ENCODE measurements at regions not wholly inside any gene's neighbourhood (a gene's known extent, or its start where the extent isn't known, plus 50 kb on each side); places are given as distances from the start of the nearest gene placed in this dataset.

DNA sequence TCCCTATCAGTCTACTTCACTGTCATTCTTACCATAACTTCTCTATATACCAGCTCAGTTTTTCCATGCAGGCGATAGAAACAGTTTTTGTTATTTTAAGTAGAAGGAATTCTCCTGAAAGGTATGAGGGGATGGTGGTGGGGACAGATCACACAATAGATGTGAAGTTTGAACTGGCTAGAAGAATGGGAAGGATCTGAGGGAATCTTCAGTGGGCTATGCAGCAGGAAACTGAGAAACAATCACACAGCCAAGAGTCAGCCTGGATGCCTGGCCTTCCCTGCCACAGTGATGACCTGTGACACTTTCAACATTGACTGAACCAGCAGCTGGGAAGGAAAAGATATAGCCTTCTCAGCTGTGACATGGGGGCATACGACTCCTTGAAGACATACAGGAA lies 329.1 kb upstream of the GULP1 start:
- intact Hi-C loops (cut with DNase I, micrococcal nuclease) = no loop called here
- DNase-seq = no peak
- no peak for ATAC-seq

DNA sequence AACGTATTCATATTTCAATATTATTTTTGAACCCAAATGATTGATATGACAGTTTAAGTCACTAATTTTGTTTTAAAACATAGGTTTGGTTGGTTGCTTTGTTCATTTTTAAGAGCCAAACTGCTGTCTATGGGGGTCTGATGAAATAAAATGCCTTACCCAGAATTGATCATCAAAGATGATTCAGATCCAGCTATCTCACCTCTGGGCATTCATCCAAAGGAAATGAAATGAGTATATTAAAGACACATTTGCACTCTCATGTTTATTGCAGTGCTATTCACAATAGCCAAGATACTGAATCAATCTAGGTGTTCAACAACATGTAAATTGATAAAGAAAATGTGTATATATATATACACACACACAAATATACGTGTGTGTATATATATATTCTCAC lies 326.9 kb upstream of the GULP1 start:
- DNase-seq (no peak), ATAC-seq (no peak)
- intact Hi-C loops (cut with DNase I, micrococcal nuclease) = no loop called here

DNA sequence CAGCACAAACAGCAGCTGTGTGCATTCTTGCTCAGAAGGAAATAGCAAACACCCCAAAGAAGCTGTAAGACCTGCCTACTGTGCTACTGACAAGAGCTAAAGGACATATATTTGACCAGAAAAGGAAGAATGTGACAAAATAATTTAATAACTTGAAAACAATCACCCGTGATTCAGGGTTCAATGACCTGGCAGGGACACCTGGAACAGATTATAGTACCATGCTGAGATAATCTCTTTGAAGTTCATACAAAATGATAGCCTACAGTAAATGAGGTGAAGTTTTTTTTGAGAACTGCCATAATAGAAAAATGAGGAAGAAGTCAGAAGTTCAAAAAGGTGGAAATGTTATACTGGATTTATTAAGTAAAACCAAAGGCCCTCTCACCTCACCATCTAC lies 324.8 kb upstream of the GULP1 start:
- DNase-seq (no peak), ATAC-seq (no peak)
- intact Hi-C loops (cut with DNase I, micrococcal nuclease) = no loop called here

DNA sequence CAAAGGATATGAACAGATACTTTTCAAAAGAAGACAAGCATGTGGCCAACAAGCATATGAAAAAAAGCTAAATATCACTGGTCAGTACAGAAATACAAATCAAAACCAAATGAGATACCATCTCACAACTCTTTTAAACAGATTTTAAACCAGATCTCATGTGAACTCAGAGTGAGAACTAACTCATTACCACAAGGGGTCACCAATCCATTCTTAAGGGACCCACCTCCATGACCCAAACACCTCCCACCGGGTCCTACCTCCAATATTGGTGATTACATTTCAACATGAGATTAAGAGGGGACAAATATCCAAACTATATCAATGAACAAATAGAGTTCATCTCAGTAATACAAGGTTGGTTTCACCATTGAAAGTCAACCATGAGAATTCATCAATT lies 319.8 kb upstream of the GULP1 start:
- intact Hi-C loops (cut with DNase I, micrococcal nuclease) = no loop called here
- DNase-seq = no peak
- ATAC-seq = no peak

DNA sequence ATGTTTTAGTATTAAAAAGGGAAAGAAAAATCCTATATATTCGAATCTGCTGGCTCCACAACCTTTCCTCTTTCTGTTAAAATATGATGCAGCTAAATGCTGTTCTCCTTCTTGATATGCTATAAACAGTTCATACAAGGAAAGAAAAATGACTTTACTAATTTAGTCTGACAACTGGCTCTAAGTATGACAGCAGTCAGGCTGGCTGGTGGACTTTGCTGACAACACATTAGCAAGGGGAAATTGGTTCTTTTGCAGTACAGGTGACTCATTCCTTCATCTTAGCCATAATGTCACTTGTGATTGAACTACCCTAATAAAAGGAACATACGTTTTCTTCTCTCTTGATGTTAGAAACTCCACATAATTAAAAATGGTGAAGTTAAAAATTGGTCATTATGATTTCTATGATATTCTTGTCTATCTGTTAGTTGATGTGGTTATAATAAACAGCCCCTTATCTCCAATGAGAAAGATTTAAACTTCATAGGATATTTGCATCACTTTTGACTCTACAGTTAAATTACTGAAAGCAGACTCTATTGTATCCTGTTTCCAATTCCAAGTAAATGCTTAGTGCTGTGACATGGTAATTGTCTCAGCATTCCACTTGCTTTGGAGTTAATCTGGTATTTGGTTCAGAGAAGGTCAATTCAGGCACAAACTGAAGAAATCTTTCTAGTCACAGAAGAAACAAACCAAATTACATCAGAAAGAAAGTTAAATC lies 315.3 kb upstream of the GULP1 start:
- ATAC-seq (no peak), DNase-seq (no peak)
- intact Hi-C loops (cut with DNase I, micrococcal nuclease) = no loop called here

DNA sequence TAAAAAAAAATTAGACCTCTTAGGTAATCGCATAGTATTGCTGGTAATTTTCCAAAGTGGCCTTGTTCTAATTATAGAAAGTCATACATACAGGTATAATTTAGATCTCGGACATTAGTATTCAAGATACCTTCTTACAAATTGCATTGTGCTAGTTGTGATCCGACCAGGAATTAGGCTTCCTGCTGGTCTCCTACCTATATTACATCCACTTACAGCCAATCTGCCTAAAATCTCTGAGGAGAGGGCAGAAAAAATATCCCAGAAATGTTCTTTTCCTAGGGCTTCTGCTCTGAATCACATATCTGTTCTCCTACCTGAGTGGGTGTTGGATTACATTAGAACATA lies 314.7 kb upstream of the GULP1 start:
- DNase-seq (no peak), ATAC-seq (no peak)
- intact Hi-C loops (cut with DNase I, micrococcal nuclease) = no loop called here

DNA sequence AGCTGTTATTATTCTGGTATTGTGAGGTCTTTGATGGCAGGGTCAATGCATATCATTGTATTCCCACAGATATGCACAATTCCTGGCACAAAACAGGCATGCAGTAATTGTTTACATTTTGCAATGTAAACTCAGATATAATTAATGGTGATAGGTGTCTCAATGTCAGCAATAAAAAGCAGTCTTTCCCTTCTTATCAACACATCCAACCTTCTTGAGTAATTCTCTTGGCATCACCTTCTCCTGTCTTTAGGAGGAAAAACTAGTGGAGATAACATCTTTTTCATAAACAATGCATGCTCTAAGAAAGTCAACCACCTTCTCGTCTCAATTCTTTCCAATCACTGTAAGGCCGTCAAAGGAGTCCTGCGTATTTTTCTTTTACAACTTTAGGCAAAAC lies 313.3 kb upstream of the GULP1 start:
- DNase-seq (no peak), ATAC-seq (no peak)
- intact Hi-C loops (cut with DNase I, micrococcal nuclease) = no loop called here

DNA sequence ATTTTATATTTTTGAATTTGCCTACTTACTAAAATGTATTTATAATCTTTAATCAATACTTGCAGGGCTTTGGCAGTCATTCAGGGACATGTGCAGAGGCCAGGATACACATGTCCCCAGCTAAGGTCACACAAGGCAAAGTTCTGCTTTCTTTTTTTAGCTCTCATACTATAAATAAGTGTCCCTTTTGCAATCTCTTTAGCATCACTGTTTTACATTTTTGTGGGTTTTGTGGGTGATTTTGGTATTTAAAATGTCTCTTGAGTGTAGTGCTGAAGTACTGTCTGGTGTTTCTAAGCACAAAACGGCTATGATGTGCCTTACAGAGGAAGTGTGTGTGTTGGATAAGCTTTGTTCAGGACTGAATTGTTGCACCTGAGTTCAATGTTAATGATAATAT lies 309.0 kb upstream of the GULP1 start:
- intact Hi-C loops (cut with DNase I, micrococcal nuclease) = no loop called here
- no peak for DNase-seq
- no peak for ATAC-seq

DNA sequence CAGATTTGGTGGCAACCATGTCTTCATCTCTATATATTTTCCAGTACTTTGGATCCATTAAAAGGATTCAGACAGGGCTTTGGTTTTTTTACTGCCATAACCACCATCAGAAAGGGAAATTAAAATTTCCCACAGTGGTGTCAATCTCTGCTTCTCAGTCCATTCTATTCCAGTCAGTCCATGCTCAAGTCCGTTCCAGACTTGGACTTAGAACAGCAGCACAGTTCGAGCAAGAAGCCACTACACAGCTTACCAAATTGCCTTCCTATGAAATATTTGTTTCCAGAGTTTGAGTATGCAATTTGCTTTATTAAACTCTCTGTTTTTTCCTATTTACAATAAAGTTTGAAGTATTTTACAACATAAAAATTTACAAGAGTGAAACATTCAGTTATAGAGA lies 306.5 kb upstream of the GULP1 start:
- intact Hi-C loops (cut with DNase I, micrococcal nuclease) = no loop called here
- no peak for DNase-seq
- ATAC-seq = no peak

DNA sequence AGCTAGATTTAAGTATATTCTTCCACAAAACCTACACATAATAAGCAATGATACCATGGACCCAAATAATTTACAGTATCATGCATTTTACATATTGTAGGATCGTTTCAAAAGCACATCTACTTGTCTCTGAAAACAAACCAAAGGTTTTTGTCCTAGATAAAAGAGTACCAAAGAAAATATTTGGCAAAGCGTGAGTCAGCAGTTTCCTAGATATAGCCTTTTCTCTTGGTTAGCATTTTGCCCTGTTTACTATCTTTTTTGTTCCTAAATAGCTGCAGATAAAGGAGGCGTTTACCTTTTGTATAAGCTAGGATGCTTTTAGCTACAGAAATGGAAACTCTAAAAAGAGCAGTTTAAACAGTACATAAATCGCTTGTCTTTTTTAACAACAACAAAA lies 305.8 kb upstream of the GULP1 start:
- DNase-seq = no peak
- intact Hi-C loops (cut with DNase I, micrococcal nuclease) = no loop called here
- ATAC-seq = no peak

DNA sequence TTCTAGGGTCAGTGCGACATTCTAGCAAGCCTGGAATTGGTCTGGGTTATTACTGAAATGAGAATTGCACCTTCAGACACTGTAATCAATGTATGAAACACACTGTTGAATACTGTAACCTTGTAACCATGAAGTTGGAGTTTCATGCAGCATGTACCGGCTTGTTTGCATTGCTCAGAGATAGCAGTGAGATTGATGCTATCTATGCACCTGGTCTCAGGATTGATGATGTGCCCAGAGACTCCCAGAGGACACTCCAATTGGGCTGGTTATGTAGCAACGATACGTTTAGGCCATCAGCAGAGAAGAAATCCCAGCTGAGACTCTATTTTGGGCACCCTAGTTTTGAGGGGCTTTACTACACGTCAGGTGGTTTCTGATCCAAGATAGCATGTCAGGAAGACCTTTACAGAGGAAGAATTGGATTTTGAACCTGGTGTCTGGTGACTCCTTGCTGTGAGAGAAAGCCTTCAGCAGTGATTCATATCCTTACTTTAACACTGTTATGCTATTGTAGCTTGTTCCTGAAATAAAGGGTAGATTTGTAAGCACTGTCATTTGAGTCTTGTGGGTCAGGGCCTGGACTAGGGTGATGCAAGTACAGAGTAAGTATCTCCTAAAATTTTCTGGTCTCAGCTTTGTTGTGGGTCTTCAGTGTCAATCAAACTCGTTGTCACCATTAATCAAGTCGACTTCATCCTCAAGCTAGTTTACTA lies 305.1 kb upstream of the GULP1 start:
- DNase-seq = no peak
- no peak for ATAC-seq
- intact Hi-C loops (cut with DNase I, micrococcal nuclease) = no loop called here

DNA sequence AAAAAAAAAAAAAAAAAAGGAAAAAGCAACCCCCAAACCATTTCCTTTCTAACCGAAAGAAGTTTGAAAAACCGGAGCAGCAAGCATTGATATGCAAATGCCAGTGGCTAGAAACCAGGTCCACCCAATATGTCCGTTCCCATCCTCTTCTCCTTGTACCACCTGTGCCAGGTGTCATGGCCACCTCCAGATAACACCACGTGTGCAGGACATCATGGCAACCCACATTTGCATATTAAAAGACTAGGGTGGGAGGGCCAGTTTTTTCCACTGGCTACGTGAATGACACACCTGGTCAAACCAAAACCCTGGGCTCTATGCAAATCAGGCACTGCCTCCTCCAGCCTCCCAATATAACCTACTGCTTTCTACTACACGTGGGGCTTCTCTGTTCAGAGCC lies 303.3 kb upstream of the GULP1 start:
- DNase-seq (no peak), ATAC-seq (no peak)
- intact Hi-C loops (cut with DNase I, micrococcal nuclease) = no loop called here

DNA sequence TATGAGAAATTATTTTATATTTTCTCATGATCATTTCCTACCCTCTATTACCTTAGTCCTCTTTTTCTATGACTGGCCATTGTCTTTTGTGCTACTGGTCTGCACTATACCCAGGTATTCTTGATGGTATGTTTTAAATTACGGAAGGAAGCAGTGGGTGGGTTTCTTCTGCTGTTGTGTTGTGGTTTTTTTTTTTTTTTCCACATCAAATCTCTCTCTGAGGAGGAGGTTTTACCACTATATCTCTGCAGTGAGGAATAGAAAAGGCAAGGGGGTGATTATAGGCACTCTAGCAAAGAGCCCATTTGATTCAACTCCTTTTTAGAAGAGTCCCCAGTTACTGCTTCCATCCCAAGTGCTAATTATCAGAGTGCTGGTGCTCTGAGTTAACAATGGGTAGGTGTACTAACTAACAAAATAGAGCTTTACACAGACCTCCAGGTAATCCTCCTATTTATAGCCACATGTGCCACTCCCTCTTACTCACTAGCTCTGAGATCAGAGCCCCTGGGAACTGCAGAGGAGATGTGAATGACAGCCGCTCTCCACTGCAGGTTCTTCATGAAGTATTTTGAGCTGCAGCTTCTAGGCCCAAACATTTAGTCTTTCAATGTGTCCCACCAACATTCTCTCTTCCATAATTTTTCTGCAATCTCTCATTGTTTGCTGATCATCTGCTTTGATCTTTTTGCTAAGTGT lies 301.6 kb upstream of the GULP1 start:
- ATAC-seq (no peak), DNase-seq (no peak)
- intact Hi-C loops (cut with DNase I, micrococcal nuclease) = no loop called here

DNA sequence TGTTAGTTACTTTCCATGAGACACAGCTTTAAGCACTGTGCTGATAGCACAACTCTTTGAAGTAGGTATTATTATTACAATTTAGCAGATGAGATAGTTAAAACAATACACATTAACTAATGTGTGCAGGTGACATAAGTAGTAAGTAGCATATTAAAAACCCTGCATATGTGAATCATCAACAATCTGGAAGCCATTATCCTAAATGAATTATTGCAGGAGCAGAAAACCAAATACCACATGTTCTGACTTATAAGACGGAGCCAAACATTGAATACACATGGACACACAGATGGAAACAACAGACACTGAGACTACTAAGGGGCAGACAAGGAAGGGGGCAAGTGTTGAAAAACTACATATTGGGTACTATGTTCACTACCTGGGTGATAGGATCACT lies 300.3 kb upstream of the GULP1 start:
- intact Hi-C loops (cut with DNase I, micrococcal nuclease) = no loop called here
- no peak for DNase-seq
- ATAC-seq = no peak

DNA sequence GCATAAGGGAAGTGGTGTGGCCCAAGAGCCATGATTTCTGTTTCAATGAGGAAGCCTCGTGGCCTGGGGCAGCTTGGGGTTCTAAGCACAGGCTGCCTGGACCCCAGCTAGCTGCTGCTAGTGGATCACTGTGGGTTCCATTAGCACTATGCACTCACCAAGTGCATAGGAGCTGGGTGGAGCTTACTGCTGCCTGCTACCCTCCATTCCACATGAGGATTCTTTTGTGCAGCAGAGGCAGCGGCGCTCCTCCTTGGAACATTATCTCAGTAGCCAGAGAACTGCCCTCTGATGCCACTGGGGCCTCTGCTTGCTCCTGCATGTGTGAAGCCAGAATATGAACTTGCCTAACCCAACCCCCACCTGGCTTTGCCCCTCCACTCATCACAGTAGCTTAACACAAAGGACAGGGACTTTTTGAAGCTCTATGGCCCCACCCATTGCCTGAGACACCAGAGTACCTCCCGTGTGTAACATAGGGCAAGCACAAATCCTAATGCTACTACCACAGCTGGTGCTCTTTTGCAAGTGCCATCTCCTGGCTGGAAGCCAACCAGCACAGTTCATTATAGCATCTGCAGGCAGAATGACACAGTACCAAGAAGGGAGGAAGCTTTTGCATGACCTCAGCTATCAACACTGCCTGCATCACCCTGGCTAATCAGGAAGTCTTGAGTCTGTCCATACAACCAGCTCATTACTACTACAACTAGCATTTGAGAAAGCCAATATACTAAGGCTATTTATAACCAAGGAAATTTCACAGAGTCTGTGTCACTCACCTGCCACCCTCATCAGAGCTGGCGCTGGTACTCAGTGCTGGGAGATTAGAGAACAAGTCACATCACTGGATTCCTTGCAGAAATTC lies 297.0 kb upstream of the GULP1 start:
- ATAC-seq (no peak), DNase-seq (no peak)
- intact Hi-C loops (cut with DNase I, micrococcal nuclease) = no loop called here

DNA sequence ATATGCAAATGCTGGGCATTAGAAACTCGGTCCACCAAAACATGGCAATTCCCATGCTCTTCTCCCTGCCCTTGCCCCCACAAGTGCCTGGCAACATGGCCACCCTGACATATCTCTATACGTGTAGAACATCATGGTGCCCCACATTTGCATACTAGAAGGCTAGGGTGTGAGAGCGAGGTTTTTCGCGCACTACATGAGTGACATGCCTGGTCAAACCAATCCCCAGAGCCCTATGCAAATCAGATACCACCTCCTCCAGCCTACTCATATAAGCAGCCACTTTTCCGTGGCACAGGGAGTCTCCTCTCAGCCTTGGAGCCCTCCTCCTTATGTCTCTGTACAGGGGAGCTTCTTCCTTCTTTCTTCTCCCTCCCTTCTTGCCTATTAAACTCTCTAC lies 296.1 kb upstream of the GULP1 start:
- intact Hi-C loops (cut with DNase I, micrococcal nuclease) = no loop called here
- ATAC-seq (no peak), DNase-seq (no peak)

DNA sequence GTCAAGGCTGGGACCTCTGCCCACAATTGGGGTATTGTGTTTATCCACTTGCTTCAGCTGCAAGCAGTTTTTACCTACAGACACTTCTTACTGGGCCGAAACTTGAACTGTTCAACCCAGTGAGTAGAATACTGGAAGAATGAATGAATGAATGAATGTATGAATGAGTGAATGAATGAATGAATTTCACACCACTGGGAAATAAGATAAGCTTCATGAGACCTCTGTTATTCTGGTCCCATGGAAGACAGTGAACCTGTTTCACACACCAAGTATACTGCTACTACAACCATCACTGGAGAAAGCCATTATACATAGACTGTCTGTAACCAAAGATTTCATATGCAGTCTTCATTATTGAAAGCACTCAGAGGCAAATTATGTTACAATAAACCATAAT lies 295.0 kb upstream of the GULP1 start:
- intact Hi-C loops (cut with DNase I, micrococcal nuclease) = no loop called here
- ATAC-seq (no peak), DNase-seq (no peak)

DNA sequence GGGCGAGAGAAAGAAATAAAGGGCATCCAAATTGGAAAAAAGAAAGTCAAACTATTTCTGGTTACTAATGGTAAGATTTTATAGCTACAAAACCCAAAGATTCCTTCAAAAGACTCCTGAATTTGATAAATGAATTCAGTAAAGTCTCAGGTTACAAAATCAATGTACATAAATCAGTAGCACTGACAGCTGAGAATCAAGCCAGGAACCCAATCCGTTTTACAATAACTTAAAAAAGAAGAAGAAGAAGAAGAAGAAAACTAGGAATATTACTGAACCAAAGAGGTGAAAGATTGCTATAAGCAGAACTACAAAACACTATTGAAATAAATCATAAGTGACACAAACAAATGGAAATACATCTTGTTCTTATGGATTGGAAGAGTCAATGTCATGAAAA lies 291.5 kb upstream of the GULP1 start:
- ATAC-seq (no peak), DNase-seq (no peak)
- intact Hi-C loops (cut with DNase I, micrococcal nuclease) = no loop called here

DNA sequence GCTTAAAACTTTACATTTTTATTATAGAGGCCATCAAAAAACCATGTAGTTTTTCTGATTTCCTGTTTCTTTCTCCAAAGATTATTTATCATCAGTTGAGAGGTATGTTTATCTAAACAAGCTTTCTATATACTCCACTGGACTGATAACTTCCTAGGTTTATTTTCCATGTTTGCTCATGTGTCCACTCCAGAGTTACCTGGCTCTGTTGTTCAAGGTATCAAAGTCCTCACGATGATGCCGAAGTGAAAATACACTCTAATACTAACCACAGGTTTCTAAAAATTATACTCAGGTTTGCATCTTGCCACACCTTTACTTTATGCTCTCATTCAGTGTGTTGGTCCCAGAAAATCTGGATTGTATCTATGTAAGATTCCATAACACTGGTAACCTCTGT lies 287.9 kb upstream of the GULP1 start:
- DNase-seq (no peak), ATAC-seq (no peak)
- intact Hi-C loops (cut with DNase I, micrococcal nuclease) = no loop called here

DNA sequence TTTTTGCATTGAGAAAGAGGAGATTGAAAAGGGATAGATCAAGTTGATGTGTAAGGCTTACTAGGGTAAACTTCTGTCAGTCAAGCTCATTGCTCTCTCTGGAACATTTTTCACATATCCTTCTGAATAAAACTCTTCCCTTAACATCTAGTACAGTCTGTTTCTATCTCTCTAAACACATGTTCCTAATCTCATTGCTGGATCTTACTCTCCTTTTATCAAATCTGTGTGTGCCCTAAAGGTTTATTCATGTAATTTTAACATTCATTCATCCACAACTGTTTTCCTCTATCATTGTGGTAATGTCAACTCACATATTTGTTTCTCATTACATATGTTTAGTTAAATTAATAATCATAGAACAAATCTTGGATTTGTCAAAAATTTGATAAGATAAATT lies 277.9 kb upstream of the GULP1 start:
- DNase-seq (no peak), ATAC-seq (no peak)
- intact Hi-C loops (cut with DNase I, micrococcal nuclease) = no loop called here

All from left colon (tissue), 2 donors.